HFFc6 (cell line): ENCODE measurements at regions not wholly inside any gene's neighbourhood (a gene's known extent, or its start where the extent isn't known, plus 50 kb on each side); places are given as distances from the start of the nearest gene placed in this dataset.

Experiments
- DNase-seq: peaks from one replicate; pipeline ENCODE4 v3.0.0-alpha.2; 2018
- H3K27ac Mint-ChIP-seq: 2 replicates; pipeline ENCODE4 v1.8.0; 2020; ENCODE audit warnings: mild to moderate bottlenecking, mixed read lengths
- H3K27me3 Mint-ChIP-seq: 2 replicates; pipeline ENCODE4 v1.8.0; 2021; ENCODE audit warnings: mild to moderate bottlenecking, moderate library complexity, mixed read lengths; ENCODE audit not compliant: insufficient read depth
- H3K36me3 Mint-ChIP-seq: 2 replicates; pipeline ENCODE4 v1.8.0; 2021; ENCODE audit warnings: low read depth, mixed read lengths
- H3K4me1 Mint-ChIP-seq: 2 replicates; pipeline ENCODE4 v1.8.0; 2020; ENCODE audit warnings: low read depth, mixed read lengths
- H3K4me3 Mint-ChIP-seq: 2 replicates; pipeline ENCODE4 v1.8.0; 2020; ENCODE audit warnings: mild to moderate bottlenecking, moderate library complexity, mixed read lengths
- H3K9me3 Mint-ChIP-seq: 2 replicates; pipeline ENCODE4 v1.8.0; 2020; ENCODE audit warnings: mild to moderate bottlenecking, mixed read lengths
- TF ChIP-seq, protein P1 (sequence below): fragments of 200-600 bp; sonication (generic); IDR thresholded peaks from 2 replicates; pipeline ENCODE4 v1.5.0; 2021; ENCODE audit warnings: antibody characterized with exemption, mild to moderate bottlenecking

DNA sequence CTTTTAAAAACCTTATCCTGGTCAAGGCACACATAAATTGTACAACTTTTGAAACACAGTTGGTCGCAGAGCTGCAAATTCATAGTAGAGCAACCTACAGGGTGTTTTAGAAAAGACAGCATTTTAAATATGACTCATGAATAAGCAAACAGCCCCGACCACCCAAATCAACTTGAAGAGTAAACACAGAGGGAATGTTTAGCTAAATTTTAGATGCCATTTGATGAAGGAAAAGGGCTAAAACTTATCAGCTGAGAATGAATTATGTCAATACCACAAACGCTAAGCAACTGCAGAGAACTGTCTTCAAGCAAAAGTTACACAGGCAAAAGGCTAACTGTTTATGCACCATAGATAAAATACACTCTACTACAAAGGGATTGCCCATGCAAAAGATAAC, 427.5 kb upstream of the PSMD7 start:
- no peak overlapping the region for H3K27ac Mint-ChIP-seq
- H3K36me3 Mint-ChIP-seq: no peaks in the 10 kb centered on the region
- H3K27me3 Mint-ChIP-seq: peaks cover 1% of the 10 kb centered on the region; the same call in 1 of the 2 replicates
- TF ChIP-seq, protein P1, sequence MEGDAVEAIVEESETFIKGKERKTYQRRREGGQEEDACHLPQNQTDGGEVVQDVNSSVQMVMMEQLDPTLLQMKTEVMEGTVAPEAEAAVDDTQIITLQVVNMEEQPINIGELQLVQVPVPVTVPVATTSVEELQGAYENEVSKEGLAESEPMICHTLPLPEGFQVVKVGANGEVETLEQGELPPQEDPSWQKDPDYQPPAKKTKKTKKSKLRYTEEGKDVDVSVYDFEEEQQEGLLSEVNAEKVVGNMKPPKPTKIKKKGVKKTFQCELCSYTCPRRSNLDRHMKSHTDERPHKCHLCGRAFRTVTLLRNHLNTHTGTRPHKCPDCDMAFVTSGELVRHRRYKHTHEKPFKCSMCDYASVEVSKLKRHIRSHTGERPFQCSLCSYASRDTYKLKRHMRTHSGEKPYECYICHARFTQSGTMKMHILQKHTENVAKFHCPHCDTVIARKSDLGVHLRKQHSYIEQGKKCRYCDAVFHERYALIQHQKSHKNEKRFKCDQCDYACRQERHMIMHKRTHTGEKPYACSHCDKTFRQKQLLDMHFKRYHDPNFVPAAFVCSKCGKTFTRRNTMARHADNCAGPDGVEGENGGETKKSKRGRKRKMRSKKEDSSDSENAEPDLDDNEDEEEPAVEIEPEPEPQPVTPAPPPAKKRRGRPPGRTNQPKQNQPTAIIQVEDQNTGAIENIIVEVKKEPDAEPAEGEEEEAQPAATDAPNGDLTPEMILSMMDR: no peak
- no peaks in the 10 kb centered on the region; the same call in 1 of the 2 replicates for H3K9me3 Mint-ChIP-seq
- no peak for DNase-seq
- no peak overlapping the region for H3K4me3 Mint-ChIP-seq
- H3K4me1 Mint-ChIP-seq: no peaks in the 10 kb centered on the region

DNA sequence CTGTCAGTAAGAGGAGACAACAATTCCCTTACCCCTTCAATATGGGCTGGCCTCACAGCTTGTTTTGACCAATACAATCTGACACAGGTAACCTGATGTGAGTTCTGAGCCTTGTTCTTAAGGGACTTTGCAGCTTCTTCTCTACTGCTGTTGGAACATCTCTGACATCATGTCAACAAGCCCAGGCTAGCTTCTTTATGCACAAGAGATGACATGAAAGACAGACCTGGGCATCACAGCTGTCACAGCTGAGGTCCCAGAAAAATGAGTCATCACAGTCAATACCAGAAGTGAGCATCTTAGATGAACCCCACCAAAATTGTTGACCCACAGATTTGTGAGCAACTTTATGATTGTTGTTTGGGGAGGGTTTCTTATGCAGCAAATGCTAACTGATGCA, 431.7 kb upstream of the PSMD7 start:
- DNase-seq: no peak
- H3K27ac Mint-ChIP-seq: no peak overlapping the region
- no peaks in the 10 kb centered on the region for H3K36me3 Mint-ChIP-seq
- TF ChIP-seq, protein P1: no peak
- H3K9me3 Mint-ChIP-seq: no peaks in the 10 kb centered on the region; the same call in 1 of the 2 replicates
- H3K27me3 Mint-ChIP-seq: peaks cover 3% of the 10 kb centered on the region; the same call in 1 of the 2 replicates
- no peak overlapping the region for H3K4me3 Mint-ChIP-seq
- H3K4me1 Mint-ChIP-seq: no peaks in the 10 kb centered on the region

DNA sequence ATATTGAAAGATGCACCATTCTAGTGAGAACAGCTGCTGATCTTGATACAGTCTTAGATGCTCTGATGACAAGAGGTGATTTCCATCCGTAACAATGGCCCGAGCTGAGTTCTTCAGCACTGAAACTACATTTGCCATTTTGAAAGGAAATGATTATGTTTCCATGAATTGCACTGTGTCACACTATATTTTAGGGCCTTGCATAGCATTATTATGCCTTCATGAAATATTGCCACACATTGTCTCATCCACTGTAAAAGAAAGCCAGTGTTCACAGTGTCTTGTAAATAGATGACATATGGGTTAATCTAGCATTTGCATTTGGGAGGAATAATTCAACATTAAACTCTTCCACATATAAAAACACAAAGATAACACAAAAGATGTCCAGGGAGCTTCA, 438.3 kb upstream of the PSMD7 start:
- Mint-ChIP-seq H3K4me3 (no peak overlapping the region), H3K36me3 (no peaks in the 10 kb centered on the region), H3K27me3 (peaks cover 2% of the 10 kb centered on the region; the same call in 1 of the 2 replicates), H3K27ac (no peak overlapping the region), H3K4me1 (no peaks in the 10 kb centered on the region), H3K9me3 (no peaks in the 10 kb centered on the region; the same call in none of the 2 replicates)
- DNase-seq: no peak
- TF ChIP-seq, protein P1: no peak

DNA sequence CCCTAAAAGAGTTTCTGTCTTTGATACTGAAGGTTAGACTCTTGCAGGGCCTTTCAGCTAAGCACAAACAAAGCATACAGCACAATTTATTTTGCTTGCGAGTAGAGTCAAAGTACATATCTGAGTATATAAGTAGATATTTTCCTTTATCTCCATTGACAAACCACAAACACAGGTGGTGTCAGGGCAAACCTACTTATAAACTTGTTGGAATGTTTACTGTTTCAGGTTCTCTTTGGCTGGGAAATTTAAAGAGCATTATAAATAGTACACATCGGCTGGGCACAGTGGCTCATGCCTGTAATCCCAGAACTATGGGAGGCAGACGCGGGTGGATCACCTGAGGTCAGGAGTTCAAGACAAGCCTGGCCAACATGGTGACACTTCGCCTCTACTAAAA, 442.6 kb upstream of the PSMD7 start:
- DNase-seq: no peak
- H3K36me3 Mint-ChIP-seq: no peaks in the 10 kb centered on the region
- no peak overlapping the region for H3K4me3 Mint-ChIP-seq
- peaks cover 7% of the 10 kb centered on the region for H3K9me3 Mint-ChIP-seq
- no peaks in the 10 kb centered on the region for H3K4me1 Mint-ChIP-seq
- TF ChIP-seq, protein P1: no peak
- no peaks in the 10 kb centered on the region for H3K27me3 Mint-ChIP-seq
- H3K27ac Mint-ChIP-seq: no peak overlapping the region

DNA sequence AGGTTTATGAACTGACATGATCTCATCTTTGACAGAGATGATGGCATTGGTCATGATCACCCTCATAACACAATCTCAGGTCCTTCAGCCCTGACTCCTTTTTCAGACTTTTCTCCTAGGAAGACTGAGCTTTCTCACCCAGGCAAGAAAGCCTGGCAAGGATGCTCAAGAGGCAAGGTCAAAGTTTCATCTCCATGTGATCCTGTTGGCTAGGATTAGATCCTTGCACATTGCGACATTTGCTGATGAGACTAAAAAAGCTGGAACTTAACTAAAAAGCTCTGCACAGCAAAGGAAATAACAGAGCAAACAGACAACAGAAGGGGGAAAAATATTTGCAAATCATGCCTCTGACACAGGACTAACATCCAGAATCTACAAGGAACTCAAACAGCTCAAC, 444.1 kb upstream of the PSMD7 start:
- Mint-ChIP-seq H3K9me3 (peaks cover 7% of the 10 kb centered on the region), H3K27me3 (no peaks in the 10 kb centered on the region; the same call in 1 of the 2 replicates), H3K27ac (no peak overlapping the region), H3K36me3 (no peaks in the 10 kb centered on the region), H3K4me3 (no peak overlapping the region), H3K4me1 (no peaks in the 10 kb centered on the region)
- no peak for DNase-seq
- TF ChIP-seq, protein P1: no peak

DNA sequence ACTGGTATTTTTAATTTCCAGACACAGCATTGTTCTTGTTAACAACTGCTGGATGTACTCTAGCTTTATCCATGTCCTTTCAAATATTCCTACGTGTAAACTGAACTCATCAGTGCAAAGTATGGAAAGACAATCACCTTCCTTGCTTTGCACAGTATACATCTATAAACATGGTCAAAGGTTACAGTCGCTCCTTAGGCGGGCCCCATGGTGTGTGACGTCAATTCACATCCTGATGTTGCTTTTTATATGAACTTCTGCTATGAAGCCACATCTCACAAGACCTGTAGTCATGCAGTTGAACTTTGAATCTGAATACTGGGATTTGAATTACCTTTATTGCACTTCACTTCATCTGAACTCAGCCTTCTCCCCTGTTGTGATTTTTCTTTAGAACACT, 447.6 kb upstream of the PSMD7 start:
- Mint-ChIP-seq H3K36me3 (no peaks in the 10 kb centered on the region; the same call in 1 of the 2 replicates), H3K27me3 (no peaks in the 10 kb centered on the region; the same call in none of the 2 replicates), H3K4me3 (no peak overlapping the region), H3K9me3 (peaks cover 7% of the 10 kb centered on the region), H3K4me1 (no peaks in the 10 kb centered on the region), H3K27ac (no peak overlapping the region)
- DNase-seq: no peak
- TF ChIP-seq, protein P1: no peak
